DMS53 (cell line): ENCODE measurements at regions not wholly inside any gene's neighbourhood (a gene's known extent, or its start where the extent isn't known, plus 50 kb on each side); places are given as distances from the start of the nearest gene placed in this dataset.
"Not testable (repeated sequence)": the region's sequence is repeated elsewhere in the genome, so short reads cannot be mapped to it uniquely, and the experiment has no call there.

Experiments used
- DNase-seq: peaks from one replicate; lab custom pipeline; 2025; lab: John Stamatoyannopoulos, UW

GRCh38 chr5:159503236-159503635 is 172.9 kb upstream of the IL12B start:
- no peak for DNase-seq

DNA sequence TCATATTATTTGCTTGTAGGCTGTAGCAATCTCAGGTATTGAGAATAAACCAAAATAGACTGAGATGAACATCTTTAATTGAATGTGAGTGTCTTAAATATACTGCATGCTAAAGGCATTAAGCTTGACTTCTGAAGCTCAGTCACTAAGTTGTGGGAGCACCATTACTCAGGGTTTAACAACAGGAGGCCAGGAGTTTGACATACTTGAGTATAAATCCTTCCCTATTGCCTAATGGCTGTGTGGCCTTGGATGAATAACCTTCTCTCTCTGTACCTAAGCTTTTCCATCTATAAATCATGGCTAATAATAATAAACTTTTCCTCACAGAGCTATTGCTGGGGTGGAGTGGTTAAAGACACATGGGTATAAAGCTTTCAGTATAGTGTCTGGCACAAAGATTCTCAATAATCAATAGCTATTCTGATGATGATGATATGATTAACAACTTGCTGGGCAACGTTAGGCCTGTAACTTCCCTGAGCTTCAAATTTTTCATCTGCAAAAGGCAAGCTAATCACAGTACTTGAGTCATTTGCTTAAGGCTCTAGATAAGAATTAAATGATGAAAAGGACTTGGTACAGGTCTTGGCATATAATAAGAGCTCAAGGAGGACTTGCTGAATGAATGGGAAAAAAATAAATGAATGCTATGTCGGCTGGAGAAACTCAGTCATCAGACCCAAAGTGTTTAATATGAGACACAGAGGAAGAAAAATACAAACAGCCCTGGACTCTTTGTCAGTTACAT is 174.0 kb upstream of the IL12B start:
- DNase-seq = no peak

- peak; percentile 71 for DNase-seq
Measured at GRCh38 chr5:159504857-159505304, 174.6 kb upstream of the IL12B start.

GRCh38 chr5:159507055-159507454 is 176.8 kb upstream of the IL12B start:
- no peak for DNase-seq

DNA sequence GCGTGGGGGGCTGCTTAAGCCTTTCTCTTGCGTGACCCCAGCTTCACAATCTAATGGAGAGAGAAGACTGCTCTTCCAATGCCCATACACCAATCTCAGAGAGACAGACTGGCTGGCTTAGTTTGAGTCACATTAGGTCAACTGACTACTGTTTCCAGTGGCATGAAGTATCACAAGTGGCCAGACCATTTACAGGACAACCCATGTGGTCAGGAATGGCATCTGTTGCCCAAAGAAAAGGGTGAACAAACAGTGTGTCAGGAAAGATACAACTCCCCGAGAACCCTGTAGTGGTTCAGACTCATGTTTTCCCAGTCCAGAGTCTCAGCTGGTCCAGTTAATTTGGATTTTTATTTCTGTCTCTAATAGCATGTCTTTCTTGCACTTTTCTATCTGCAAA is 177.4 kb upstream of the IL12B start:
- DNase-seq = no peak

DNA sequence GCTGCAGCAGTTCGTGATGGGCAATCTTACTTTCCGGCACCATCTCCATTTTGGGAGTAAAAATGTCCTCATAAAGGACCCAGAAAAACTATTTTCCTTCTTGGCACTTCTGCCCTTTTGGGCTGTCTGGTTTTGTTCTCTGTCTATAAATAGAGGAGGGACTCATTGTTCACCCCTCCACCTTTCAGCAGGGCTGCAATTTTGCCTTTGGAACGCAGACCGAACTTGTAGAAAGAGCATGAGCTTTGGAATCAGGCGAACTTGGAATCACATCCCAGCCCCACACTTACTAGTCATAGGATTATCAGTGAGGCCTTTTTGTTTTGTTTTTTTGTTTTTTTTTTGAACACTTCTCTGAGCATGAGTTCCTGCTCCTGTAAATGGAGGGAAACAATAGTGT is 178.1 kb upstream of the IL12B start:
- no peak for DNase-seq

GRCh38 chr5:159509002-159509660 is 178.8 kb upstream of the IL12B start:
- no peak for DNase-seq

- peak; percentile 56 for DNase-seq
Measured at GRCh38 chr5:159510282-159510681, 180.0 kb upstream of the IL12B start.

- DNase-seq = peak; percentile 92
Measured at GRCh38 chr5:159511570-159511969, 181.3 kb upstream of the IL12B start.

GRCh38 chr5:159512064-159512463 is 181.8 kb upstream of the IL12B start:
- DNase-seq = peak; percentile 76

DNA sequence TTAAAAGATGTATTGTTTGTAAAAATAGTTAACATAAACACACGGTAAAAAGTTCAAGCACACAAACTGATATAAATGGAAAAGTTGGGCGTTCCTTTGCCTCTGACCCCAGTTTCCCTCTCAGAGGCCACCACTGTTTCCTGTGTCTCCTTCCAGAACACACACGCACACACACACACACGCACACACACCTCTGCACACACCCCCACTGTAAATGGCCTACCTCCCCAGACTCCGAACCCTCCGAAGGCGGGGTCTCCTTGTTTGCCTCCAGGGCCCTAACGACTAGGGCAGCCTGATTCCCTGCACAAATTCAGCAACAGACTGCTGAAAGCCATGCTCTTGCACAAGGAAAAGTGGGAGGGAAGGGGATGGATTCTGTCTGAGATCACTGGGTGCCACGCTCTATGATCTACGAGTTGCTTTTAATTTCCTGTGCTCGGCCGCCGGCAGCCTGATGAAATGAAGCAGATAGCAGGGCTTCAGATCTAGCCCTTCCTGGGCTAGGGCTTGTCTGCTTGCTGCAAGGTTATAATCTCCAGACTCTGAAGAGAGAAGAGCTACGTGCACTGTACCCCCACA is 184.0 kb upstream of the IL12B start:
- no peak for DNase-seq

- no peak for DNase-seq
Measured at GRCh38 chr5:159515197-159515596, 184.9 kb upstream of the IL12B start.

GRCh38 chr5:159515909-159516415 is 185.7 kb upstream of the IL12B start:
- DNase-seq = peak; percentile 89

- no peak for DNase-seq
Measured at GRCh38 chr5:159518371-159518770, 188.1 kb upstream of the IL12B start.

- no peak for DNase-seq
Measured at GRCh38 chr5:159519365-159519764, 189.1 kb upstream of the IL12B start.

- DNase-seq = no peak
Measured at GRCh38 chr5:159522841-159523240, 192.6 kb upstream of the IL12B start.

- DNase-seq = not testable (repeated sequence)
Measured at GRCh38 chr5:159524279-159524678, 194.0 kb upstream of the IL12B start.

GRCh38 chr5:159525117-159525516 is 194.8 kb upstream of the IL12B start:
- no peak for DNase-seq

DNA sequence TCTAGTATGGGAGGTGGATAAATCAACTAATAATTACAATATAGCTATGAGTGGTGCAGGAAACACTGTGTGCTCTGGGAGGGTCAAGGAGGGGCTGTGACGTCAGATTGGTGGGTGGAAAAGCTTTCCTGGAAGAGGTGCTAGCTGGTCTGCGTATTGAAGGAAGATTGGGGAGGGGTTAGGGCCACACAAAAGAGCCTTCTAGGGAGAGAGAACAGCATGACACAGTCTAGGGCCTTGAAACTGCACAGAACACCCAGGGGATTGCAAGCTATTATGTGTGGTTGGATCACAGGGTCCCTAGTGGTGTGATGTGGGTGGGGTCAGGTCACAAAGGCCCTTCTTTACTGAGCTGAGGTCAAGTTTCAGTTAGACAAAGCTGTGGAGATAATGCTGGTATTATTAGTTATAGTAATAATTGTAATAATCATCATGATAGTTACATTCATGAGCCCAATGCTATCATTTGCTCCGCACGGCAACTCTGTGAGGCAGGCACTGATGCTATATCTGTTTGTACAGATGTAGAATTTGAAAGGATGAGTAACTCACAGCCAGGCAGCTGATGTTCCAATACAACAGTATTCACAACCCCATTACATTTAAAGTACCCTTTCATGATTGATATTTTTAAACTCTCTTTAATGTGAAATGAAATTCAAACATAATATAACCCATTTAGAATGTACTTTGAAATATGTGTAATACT is 197.4 kb upstream of the IL12B start:
- DNase-seq = no peak

GRCh38 chr5:159531554-159532105 is 201.3 kb upstream of the IL12B start:
- DNase-seq = no peak

GRCh38 chr5:159533197-159533596 is 202.9 kb upstream of the IL12B start:
- DNase-seq = no peak

DNA sequence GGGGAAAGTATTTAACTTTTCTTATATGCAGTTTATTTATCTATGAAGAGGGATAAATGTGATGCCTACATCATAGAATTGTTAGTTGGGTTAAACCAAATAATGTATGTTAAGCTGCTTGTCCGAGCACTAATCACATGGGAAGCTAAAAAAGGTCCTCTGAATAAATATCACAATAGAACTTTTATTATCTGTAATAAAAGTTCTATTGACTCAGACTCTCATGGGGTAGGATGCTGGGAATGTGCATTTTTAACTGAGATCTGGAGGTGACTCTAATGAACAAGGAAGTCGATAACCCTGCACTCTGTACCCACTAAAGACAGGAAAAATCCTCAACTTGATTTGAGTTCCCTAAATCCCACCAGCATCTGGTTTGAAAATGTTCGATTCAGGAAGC is 205.9 kb upstream of the IL12B start:
- DNase-seq = no peak
